Right forelimb (tissue), 1 donor: ENCODE measurements at regions not wholly inside any gene's neighbourhood (a gene's known extent, or its start where the extent isn't known, plus 50 kb on each side); places are given as distances from the start of the nearest gene placed in this dataset.
A peak's percentile ranks its signal among the peaks of the same experiment; 100 is the strongest.
"Not testable (repeated sequence)": the region's sequence is repeated elsewhere in the genome, so short reads cannot be mapped to it uniquely, and the experiment has no call there.

Experiments used
- DNase-seq: peaks from one replicate; pipeline ENCODE4 v3.0.0-alpha.2; 2018

- DNase-seq = no peak
These were observed 122.8 kb upstream of the L3MBTL4 start for GRCh38 chr18:6537475-6537874.

GRCh38 chr18:6541131-6541679 lies 126.5 kb upstream of the L3MBTL4 start:
- DNase-seq = not testable (repeated sequence)

- no peak for DNase-seq
These were observed 127.6 kb upstream of the L3MBTL4 start for GRCh38 chr18:6542296-6542695.

- DNase-seq = peak; percentile 58
These were observed 128.7 kb upstream of the L3MBTL4 start for GRCh38 chr18:6543330-6543908.

GRCh38 chr18:6546229-6546628 lies 131.5 kb upstream of the L3MBTL4 start:
- no peak for DNase-seq

GRCh38 chr18:6547476-6547875 lies 132.8 kb upstream of the L3MBTL4 start:
- no peak for DNase-seq

GRCh38 chr18:6553234-6553900 lies 138.7 kb upstream of the L3MBTL4 start:
- no peak for DNase-seq

GRCh38 chr18:6557057-6557769 lies 142.5 kb upstream of the L3MBTL4 start:
- peak; percentile 47 for DNase-seq

GRCh38 chr18:6557770-6558248 lies 143.1 kb upstream of the L3MBTL4 start:
- DNase-seq = no peak

GRCh38 chr18:6558446-6559156 lies 143.9 kb upstream of the L3MBTL4 start:
- no peak for DNase-seq

GRCh38 chr18:6559296-6559695 lies 144.6 kb upstream of the L3MBTL4 start:
- DNase-seq = no peak

- DNase-seq = no peak
These were observed 146.3 kb upstream of the L3MBTL4 start for GRCh38 chr18:6561016-6561415.

- DNase-seq = no peak
These were observed 146.7 kb upstream of the L3MBTL4 start for GRCh38 chr18:6561420-6561861.

- no peak for DNase-seq
These were observed 147.2 kb upstream of the L3MBTL4 start for GRCh38 chr18:6561862-6562291.

- no peak for DNase-seq
These were observed 149.2 kb upstream of the L3MBTL4 start for GRCh38 chr18:6563896-6564295.

GRCh38 chr18:6564950-6565814 lies 150.5 kb upstream of the L3MBTL4 start:
- no peak for DNase-seq

GRCh38 chr18:6565815-6566081 lies 151.0 kb upstream of the L3MBTL4 start:
- DNase-seq = no peak

- no peak for DNase-seq
These were observed 151.7 kb upstream of the L3MBTL4 start for GRCh38 chr18:6566338-6566911.

- no peak for DNase-seq
These were observed 155.1 kb upstream of the L3MBTL4 start for GRCh38 chr18:6569813-6570212.

GRCh38 chr18:6570581-6571238 lies 156.0 kb upstream of the L3MBTL4 start:
- DNase-seq = no peak

GRCh38 chr18:6571239-6571602 lies 156.5 kb upstream of the L3MBTL4 start:
- no peak for DNase-seq
